Ishikawa (cell line): ENCODE measurements at regions not wholly inside any gene's neighbourhood (a gene's known extent, or its start where the extent isn't known, plus 50 kb on each side); places are given as distances from the start of the nearest gene placed in this dataset.

Experiments used
- CEBPB ChIP-seq: IDR thresholded peaks from 2 replicates; pipeline ENCODE4 v1.6.1; 2012
- CREB1 ChIP-seq: IDR thresholded peaks from 2 replicates; pipeline ENCODE4 v1.6.1; 2012; ENCODE audit warnings: low read depth
- EGR1 ChIP-seq: IDR thresholded peaks from 2 replicates; pipeline ENCODE4 v1.6.1; 2012
- EP300 ChIP-seq: IDR thresholded peaks from 2 replicates; pipeline ENCODE4 v1.6.1; 2012; ENCODE audit warnings: borderline replicate concordance
- FOXM1 ChIP-seq: IDR thresholded peaks from 2 replicates; pipeline ENCODE4 v1.6.1; 2012; ENCODE audit warnings: low read depth, borderline replicate concordance
- MAX ChIP-seq: IDR thresholded peaks from 2 replicates; pipeline ENCODE4 v1.6.1; 2012
- NFIC ChIP-seq: IDR thresholded peaks from 2 replicates; pipeline ENCODE4 v1.6.1; 2012
- RAD21 ChIP-seq: IDR thresholded peaks from 2 replicates; pipeline ENCODE4 v1.6.1; 2012; ENCODE audit warnings: low read depth
- REST ChIP-seq: IDR thresholded peaks from 2 replicates; pipeline ENCODE4 v1.6.1; 2012; ENCODE audit warnings: low read depth, mild to moderate bottlenecking
- TAF1 ChIP-seq: IDR thresholded peaks from 2 replicates; pipeline ENCODE4 v1.6.1; 2012; ENCODE audit warnings: low read depth, mild to moderate bottlenecking
- TCF12 ChIP-seq: IDR thresholded peaks from 2 replicates; pipeline ENCODE4 v1.6.1; 2012; ENCODE audit warnings: low read depth
- TEAD4 ChIP-seq: IDR thresholded peaks from 2 replicates; pipeline ENCODE4 v1.6.1; 2012
- USF1 ChIP-seq: IDR thresholded peaks from 2 replicates; pipeline ENCODE4 v1.6.1; 2012
- YY1 ChIP-seq: IDR thresholded peaks from 2 replicates; pipeline ENCODE4 v1.6.1; 2012; ENCODE audit warnings: low read depth
- ZBTB7A ChIP-seq: IDR thresholded peaks from 2 replicates; pipeline ENCODE4 v1.6.1; 2012; ENCODE audit warnings: low read depth

GRCh38 chr5:155475318-155475717 lies 461.8 kb downstream of the KIF4B start:
- TF ChIP-seq TCF12 = no peak
- no peak for TF ChIP-seq USF1
- TF ChIP-seq ZBTB7A = no peak
- TF ChIP-seq MAX = no peak
- TF ChIP-seq EP300 = no peak
- no peak for TF ChIP-seq EGR1
- no peak for TF ChIP-seq REST
- TF ChIP-seq NFIC = no peak

- TF ChIP-seq FOXM1 (no peak), TCF12 (no peak), RAD21 (no peak), ZBTB7A (no peak), MAX (no peak), USF1 (no peak), TEAD4 (no peak), CREB1 (no peak), TAF1 (no peak)
Measured at GRCh38 chr5:155480731-155481131, 467.2 kb downstream of the KIF4B start.

- TF ChIP-seq MAX (no peak), REST (no peak), EP300 (no peak), TAF1 (no peak), EGR1 (no peak), USF1 (no peak), TEAD4 (no peak), ZBTB7A (no peak), NFIC (no peak)
Measured at GRCh38 chr5:155481182-155481581, 467.6 kb downstream of the KIF4B start.

- TF ChIP-seq EGR1 (no peak), NFIC (no peak), CREB1 (no peak), TEAD4 (no peak), REST (no peak), YY1 (no peak), EP300 (no peak), TCF12 (no peak), USF1 (no peak), MAX (no peak), ZBTB7A (no peak), RAD21 (no peak), CEBPB (no peak), FOXM1 (no peak), TAF1 (no peak)
Measured at GRCh38 chr5:155482428-155482827, 468.9 kb downstream of the KIF4B start.
